Activated CD4-positive, alpha-beta T cell treated with anti-CD3 and anti-CD28 coated beads for 36 hours (primary cell): ENCODE measurements at regions not wholly inside any gene's neighbourhood (a gene's known extent, or its start where the extent isn't known, plus 50 kb on each side); places are given as distances from the start of the nearest gene placed in this dataset.
"Not testable (repeated sequence)": the region's sequence is repeated elsewhere in the genome, so short reads cannot be mapped to it uniquely, and the experiment has no call there.

Experiments used
- ATAC-seq: fragments of 200-7000 bp; cut with Tn5 transposase; one replicate; pipeline ENCODE4 v1.10.0; 2021; ENCODE audit warnings: mild to moderate bottlenecking, moderate library complexity
- CTCF ChIA-PET: fragments of 350-600 bp; sonication (Branson Sonifier 250); formaldehyde crosslinking; loops from one replicate; lab custom pipeline; 2021; ENCODE audit warnings: antibody characterized with exemption; lab: Charles Lee
- POLR2A ChIA-PET: fragments of 350-600 bp; sonication (Branson Sonifier 250); formaldehyde crosslinking; loops from one replicate; lab custom pipeline; 2021; ENCODE audit warnings: antibody characterized with exemption, inconsistent platforms; lab: Charles Lee
- DNase-seq: peaks from one replicate; pipeline ENCODE4 v3.0.0-alpha.2; 2020
- H3K27ac Mint-ChIP-seq: one replicate; pipeline ENCODE4 v1.8.0; 2021; ENCODE audit warnings: mixed read lengths
- H3K27me3 Mint-ChIP-seq: one replicate; pipeline ENCODE4 v1.8.0; 2021; ENCODE audit warnings: mixed read lengths
- H3K36me3 Mint-ChIP-seq: one replicate; pipeline ENCODE4 v1.8.0; 2021; ENCODE audit warnings: low read depth, mixed read lengths
- H3K4me1 Mint-ChIP-seq: one replicate; pipeline ENCODE4 v1.8.0; 2021; ENCODE audit warnings: mixed read lengths
- H3K4me3 Mint-ChIP-seq: one replicate; pipeline ENCODE4 v1.8.0; 2021; ENCODE audit warnings: mild to moderate bottlenecking, moderate library complexity, mixed read lengths
- H3K9me3 Mint-ChIP-seq: one replicate; pipeline ENCODE4 v1.8.0; 2021; ENCODE audit warnings: low read depth, mixed read lengths
- intact Hi-C, 2 experiments: fragments of 100-400 bp; cut with DNase I in 1 of 2; cut with micrococcal nuclease in 1 of 2; formaldehyde crosslinking; loops; one replicate each; pipeline versions ENCODE4 v1.14.2 to v1.15.1; 2022 to 2024; cut with DNase I, micrococcal nuclease

DNA sequence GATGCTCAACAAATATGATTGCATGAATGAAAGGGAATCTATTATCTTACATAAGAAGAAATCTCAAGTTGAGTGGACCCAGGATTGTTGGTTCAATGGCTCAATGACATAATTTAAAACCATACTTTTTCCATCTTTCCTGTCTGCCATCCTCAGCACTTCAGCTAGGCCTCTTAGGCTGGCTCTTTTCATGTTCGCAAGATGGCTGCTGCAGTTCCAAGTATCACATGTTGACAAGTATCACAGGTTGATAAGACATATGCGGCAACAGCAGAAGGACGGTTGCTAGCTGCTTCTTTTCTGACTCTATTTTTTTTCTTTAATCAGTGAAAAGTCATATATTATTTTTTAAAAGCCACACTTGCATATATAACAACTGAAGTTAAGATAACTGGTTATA is 79.0 kb upstream of the CDK6 start:
- DNase-seq (no peak), ATAC-seq (no peak)
- Mint-ChIP-seq H3K27me3 (peaks cover 3% of the 10 kb centered on the region), H3K36me3 (no peaks in the 10 kb centered on the region), H3K9me3 (peaks cover 2% of the 10 kb centered on the region), H3K27ac (no peak overlapping the region), H3K4me1 (peaks cover 2% of the 10 kb centered on the region), H3K4me3 (no peak overlapping the region)
- ChIA-PET CTCF (interaction anchor here (0.6 to 1.3 kb wide), 4 partner anchors 12 to 305 kb away, joined by 3 to 6 read pairs (median 4); no protein-coding TSS in a partner anchor), POLR2A (no interaction called here)
- intact Hi-C loops = no loop called here

DNA sequence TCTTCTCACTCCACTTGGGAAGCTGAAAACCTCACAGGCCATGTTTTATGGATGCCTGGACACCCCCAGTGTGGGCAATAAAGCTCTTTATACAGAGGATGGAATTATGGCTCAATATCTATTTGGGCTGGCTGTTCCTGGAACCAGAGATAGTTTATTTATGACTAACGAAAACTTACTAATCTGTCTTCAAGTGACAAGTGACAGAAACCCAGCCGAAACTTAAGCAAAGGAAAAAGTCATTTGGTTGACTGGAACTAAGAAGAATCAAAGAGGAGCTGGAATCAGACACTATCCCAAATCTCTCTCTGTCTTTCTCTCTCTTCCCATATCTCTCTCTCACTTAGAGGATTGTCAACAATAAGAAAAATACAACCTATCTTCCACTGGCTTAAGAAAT is 78.3 kb upstream of the CDK6 start:
- intact Hi-C loops = no loop called here
- peaks cover 2% of the 10 kb centered on the region for H3K9me3 Mint-ChIP-seq
- ChIA-PET CTCF (interaction anchor here (0.6 to 0.9 kb wide), 3 partner anchors 13 to 304 kb away, joined by 3 to 5 read pairs (median 4); no protein-coding TSS in a partner anchor), POLR2A (no interaction called here)
- H3K27me3 Mint-ChIP-seq = peaks cover 3% of the 10 kb centered on the region
- H3K27ac Mint-ChIP-seq = no peak overlapping the region
- ATAC-seq (no peak), DNase-seq (no peak)
- no peak overlapping the region for H3K4me3 Mint-ChIP-seq
- H3K4me1 Mint-ChIP-seq = peaks cover 2% of the 10 kb centered on the region
- H3K36me3 Mint-ChIP-seq = no peaks in the 10 kb centered on the region

DNA sequence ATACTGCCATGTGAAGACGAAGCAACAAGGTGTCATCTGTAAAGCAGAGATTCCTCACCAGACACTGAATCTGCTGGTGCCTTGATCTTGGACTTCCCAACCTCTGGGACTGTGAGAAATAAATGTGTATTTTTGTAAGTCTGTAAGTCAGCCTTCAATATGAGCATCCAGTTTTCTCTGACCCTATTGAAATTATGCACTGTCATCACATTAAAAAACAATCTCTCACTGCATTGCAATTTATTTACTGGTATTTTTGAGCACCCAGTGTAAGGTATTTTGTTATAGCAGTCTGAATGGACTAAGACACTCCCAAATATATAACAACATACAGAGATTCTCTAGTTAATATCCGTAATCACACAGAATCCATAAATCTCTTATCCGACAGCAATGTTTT is 77.5 kb upstream of the CDK6 start:
- peaks cover 3% of the 10 kb centered on the region for H3K27me3 Mint-ChIP-seq
- ChIA-PET POLR2A (no interaction called here), CTCF (no interaction called here)
- H3K27ac Mint-ChIP-seq = no peak overlapping the region
- no peak overlapping the region for H3K4me3 Mint-ChIP-seq
- H3K36me3 Mint-ChIP-seq = no peaks in the 10 kb centered on the region
- intact Hi-C loops = no loop called here
- DNase-seq (no peak), ATAC-seq (no peak)
- peaks cover 2% of the 10 kb centered on the region for H3K9me3 Mint-ChIP-seq
- peaks cover 2% of the 10 kb centered on the region for H3K4me1 Mint-ChIP-seq

DNA sequence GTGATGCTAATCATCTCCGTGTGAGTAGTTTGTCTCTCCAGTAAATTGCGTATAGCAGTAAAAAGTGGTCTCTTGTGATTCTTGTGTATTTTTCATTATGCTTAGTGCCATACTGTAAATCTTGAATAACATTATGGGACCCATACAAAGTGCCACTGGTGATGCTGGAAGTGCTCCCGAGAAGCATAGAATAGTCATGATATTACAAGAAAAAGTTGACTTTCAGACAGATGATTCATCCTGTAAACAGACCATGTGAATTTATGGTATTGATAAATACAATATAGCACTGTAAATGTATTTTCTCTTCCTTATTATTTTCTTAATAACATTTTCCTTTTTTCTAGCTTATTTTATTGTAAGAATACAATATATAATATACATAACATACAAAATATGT is 74.6 kb upstream of the CDK6 start:
- Mint-ChIP-seq H3K27me3 (peaks cover 3% of the 10 kb centered on the region), H3K36me3 (no peaks in the 10 kb centered on the region), H3K9me3 (peaks cover 2% of the 10 kb centered on the region), H3K4me1 (peaks cover 4% of the 10 kb centered on the region), H3K4me3 (no peak overlapping the region), H3K27ac (no peak overlapping the region)
- CTCF ChIA-PET = no interaction called here
- POLR2A ChIA-PET = no interaction called here
- DNase-seq (no peak), ATAC-seq (no peak)
- intact Hi-C loops = no loop called here

DNA sequence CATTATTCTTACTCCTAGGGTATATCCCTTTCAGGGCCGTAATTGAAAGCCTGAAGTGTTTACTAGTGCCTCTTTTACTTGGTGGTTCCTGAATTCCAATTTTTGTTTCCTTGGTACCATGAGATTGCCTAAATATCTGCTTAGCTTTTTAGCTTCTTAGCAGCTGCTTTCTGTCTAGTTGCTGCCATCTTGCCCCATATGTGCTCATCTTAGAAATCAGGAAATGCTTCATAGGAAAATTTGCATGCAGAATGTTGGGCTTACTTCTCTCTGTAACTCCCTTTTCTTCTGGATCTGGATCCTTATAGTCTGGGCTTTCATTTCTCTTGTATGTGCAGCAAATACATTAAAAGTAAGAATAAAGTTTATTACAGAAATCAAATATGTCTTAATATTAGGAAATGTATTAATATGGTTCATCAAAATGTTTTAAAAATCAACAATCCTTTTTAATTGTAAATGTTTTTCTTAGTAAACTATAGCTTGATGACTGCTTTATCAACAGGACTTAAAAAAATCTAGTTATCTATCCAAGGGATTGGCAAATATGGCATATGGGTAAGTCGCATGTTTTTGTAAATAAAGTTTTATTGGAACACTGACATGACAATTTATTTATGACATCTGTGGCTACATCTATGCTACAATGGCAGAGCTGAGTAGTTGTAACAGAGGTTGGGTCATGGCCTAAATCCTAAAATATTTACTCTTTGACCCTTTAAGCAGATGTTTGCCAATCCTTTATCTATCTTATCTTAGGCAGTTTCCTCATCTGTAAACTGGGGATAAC is 73.5 kb upstream of the CDK6 start:
- peaks cover 3% of the 10 kb centered on the region for H3K27me3 Mint-ChIP-seq
- intact Hi-C loops = no loop called here
- no peak overlapping the region for H3K27ac Mint-ChIP-seq
- DNase-seq = no peak
- peaks cover 2% of the 10 kb centered on the region for H3K9me3 Mint-ChIP-seq
- CTCF ChIA-PET = interaction anchor here (0.8 kb wide), 1 partner anchor 45 kb away, joined by 3 read pairs; no protein-coding TSS in a partner anchor
- POLR2A ChIA-PET = no interaction called here
- no peak overlapping the region for H3K4me3 Mint-ChIP-seq
- H3K36me3 Mint-ChIP-seq = no peaks in the 10 kb centered on the region
- no peak for ATAC-seq
- peaks cover 9% of the 10 kb centered on the region for H3K4me1 Mint-ChIP-seq

DNA sequence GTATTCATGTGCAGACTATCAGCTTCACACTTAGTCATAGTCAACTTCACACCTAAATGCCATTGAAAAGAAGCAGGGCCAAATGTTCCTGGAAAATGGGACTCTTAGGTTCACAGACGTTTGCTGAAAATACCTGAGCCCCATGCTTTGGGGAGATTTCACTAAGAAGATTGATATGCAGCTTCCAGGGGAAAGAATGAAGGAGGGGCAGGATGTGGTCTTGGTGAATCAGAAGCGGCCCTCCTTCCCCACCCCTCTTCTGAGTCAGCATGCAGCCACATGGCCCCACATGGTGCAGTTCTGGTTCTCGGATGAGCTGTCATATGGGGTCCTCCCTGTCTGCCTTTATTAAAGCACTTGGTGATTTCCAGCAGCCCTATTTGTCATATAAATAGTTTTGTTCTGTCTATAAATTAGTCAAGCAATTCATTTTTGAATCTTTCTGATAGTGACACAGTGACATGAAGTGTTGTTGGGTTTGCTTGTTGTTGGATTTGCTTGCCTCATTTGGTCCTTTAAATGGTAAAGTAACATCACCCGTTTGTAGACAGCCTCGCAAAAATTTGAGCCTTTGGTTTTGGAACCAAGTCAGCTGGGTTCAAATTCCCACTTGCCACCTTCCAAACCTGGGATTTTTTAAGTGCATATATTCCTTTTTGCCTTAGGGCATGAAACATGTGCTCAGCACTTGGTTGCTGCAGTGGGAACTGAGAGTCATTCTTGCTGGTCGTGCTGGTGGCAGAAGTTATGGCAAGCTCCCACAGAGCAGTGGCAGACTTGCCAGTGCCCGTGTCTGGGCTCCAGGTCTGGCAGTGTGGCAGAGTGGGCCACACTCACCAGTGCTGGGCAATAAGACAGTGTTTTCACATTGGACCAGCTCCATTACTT is 68.1 kb upstream of the CDK6 start:
- peak; percentile 94 for DNase-seq
- intact Hi-C loops = loop anchor here (1.0 to 5.0 kb wide), 17 partner anchors 38 to 283 kb away; no protein-coding TSS in a partner anchor
- ChIA-PET POLR2A (interaction anchor here (0.5 to 1.9 kb wide), 7 partner anchors 31 to 132 kb away, joined by 3 to 10 read pairs (median 4); partner anchors contain the start of gene CDK6), CTCF (interaction anchor here (0.5 to 1.2 kb wide), 9 partner anchors 14 to 1822 kb away, joined by 3 to 7 read pairs (median 3); no protein-coding TSS in a partner anchor)
- peak overlapping the region; percentile 89 for H3K27ac Mint-ChIP-seq
- peaks cover 4% of the 10 kb centered on the region for H3K27me3 Mint-ChIP-seq
- H3K4me1 Mint-ChIP-seq = peaks cover 30% of the 10 kb centered on the region
- peaks cover 9% of the 10 kb centered on the region for H3K36me3 Mint-ChIP-seq
- peak overlapping the region; percentile 19 for H3K4me3 Mint-ChIP-seq
- H3K9me3 Mint-ChIP-seq = peaks cover 5% of the 10 kb centered on the region
- ATAC-seq = peak; percentile 96

DNA sequence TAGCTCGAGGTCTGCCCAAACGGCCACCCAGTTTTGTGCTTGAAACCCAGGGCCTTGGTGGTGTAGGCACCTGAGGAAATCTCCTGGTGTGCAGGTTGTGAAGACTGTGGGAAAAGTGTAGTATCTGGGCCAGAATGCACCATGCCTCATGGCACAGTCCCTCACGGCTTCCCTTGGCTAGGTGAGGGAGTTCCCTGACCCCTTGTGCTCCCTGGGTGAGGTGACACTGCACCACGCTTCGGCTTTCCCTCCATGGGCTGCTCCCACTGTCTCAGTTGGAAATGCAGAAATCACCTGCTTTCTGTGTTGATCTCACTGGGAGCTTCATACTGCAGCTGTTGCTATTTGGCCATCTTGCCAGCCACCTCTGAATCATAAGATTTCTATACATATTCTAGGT is 62.4 kb upstream of the CDK6 start:
- ATAC-seq (no peak), DNase-seq (no peak)
- ChIA-PET CTCF (no interaction called here), POLR2A (no interaction called here)
- peaks cover 23% of the 10 kb centered on the region for H3K36me3 Mint-ChIP-seq
- intact Hi-C loops = no loop called here
- no peak overlapping the region for H3K27ac Mint-ChIP-seq
- peaks cover 34% of the 10 kb centered on the region for H3K9me3 Mint-ChIP-seq
- no peak overlapping the region for H3K4me3 Mint-ChIP-seq
- peaks cover 12% of the 10 kb centered on the region for H3K4me1 Mint-ChIP-seq
- peaks cover 19% of the 10 kb centered on the region for H3K27me3 Mint-ChIP-seq

DNA sequence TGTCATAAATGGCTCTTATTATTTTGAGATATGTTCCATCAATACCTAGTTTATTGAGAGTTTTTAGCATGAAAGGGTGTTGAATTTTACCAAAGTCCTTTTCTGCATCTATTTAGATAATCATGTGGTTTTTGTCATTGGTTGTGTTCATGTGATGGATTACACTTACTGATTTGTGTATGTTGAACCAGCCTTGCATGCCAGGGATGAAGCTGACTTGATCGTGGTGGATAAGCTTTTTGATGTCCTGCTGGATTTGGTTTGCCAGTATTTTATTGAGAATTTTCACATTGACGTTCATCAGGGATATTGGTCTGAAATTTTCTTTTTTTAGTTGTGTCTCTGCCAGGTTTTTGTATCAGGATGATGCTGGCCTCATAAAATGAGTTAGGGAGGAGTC is 58.5 kb upstream of the CDK6 start:
- intact Hi-C loops, H3K4me3 Mint-ChIP-seq, POLR2A ChIA-PET, CTCF ChIA-PET, H3K4me1 Mint-ChIP-seq, DNase-seq, ATAC-seq, H3K27ac Mint-ChIP-seq: not testable (repeated sequence)
- Mint-ChIP-seq H3K9me3 (peaks cover 32% of the 10 kb centered on the region), H3K36me3 (peaks cover 14% of the 10 kb centered on the region), H3K27me3 (peaks cover 20% of the 10 kb centered on the region)

DNA sequence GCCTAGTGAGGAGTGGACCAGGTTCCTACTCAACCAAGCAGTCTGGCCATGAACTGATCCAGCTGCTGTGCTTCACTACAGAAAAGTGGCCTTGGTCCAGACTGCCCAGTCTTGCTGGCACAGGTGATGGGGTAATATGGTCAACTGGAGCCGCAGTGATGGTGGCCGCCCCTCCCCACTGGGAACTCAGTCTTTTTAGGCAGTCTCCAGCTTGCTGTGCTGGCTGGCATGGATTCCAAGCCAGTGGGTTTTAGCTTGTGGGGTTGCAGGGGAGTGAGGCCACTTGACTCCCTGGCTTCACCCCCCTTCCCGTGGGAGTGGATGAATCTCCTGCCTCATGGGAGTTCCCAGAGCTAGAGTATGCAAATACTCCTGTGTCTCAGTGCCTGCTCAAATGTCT is 52.7 kb upstream of the CDK6 start:
- intact Hi-C loops = no loop called here
- no peaks in the 10 kb centered on the region for H3K4me1 Mint-ChIP-seq
- no peak overlapping the region for H3K27ac Mint-ChIP-seq
- H3K27me3 Mint-ChIP-seq = peaks cover 18% of the 10 kb centered on the region
- peaks cover 5% of the 10 kb centered on the region for H3K36me3 Mint-ChIP-seq
- DNase-seq (no peak), ATAC-seq (no peak)
- peaks cover 20% of the 10 kb centered on the region for H3K9me3 Mint-ChIP-seq
- CTCF ChIA-PET = interaction anchor here (0.5 kb wide), 1 partner anchor 632 kb away, joined by 3 read pairs; no protein-coding TSS in a partner anchor
- POLR2A ChIA-PET = no interaction called here
- no peak overlapping the region for H3K4me3 Mint-ChIP-seq
